CD14-positive monocyte (primary cell): ENCODE measurements at regions not wholly inside any gene's neighbourhood (a gene's known extent, or its start where the extent isn't known, plus 50 kb on each side); places are given as distances from the start of the nearest gene placed in this dataset.

ENCODE experiments used
- DNase-seq, 3 donors: peaks; one replicate each; pipeline ENCODE4 v3.0.0-alpha.2; 2011 to 2022
- H2AFZ ChIP-seq: 2 replicates; pipeline ENCODE4 v1.6.0; 2012; ENCODE audit warnings: mild to moderate bottlenecking, low read depth, low read length, inconsistent platforms; ENCODE audit not compliant: insufficient read depth, poor library complexity, severe bottlenecking
- H3K27ac ChIP-seq, 2 donors: 1 replicate in 1 of 2; 2 replicates in 1 of 2; pipeline ENCODE4 v1.5.1; 2012 to 2013; ENCODE audit warnings: low read length in 2 of 2, control low read depth in 1 of 2, inconsistent platforms in 1 of 2, low read depth in 1 of 2, mild to moderate bottlenecking in 1 of 2
- H3K27me3 ChIP-seq, 2 donors: one replicate each; pipeline versions ENCODE4 v1.6.0 to v1.6.1; 2011 to 2013; ENCODE audit warnings: low read length in 2 of 2; ENCODE audit not compliant: control insufficient read depth in 2 of 2, insufficient read depth in 2 of 2
- H3K36me3 ChIP-seq, 2 donors: replicated peaks in 1 of 2; 1 replicate in 1 of 2; 2 replicates in 1 of 2; pipeline versions ENCODE4 v1.5.1 to v1.6.1; 2012 to 2013; ENCODE audit warnings: low read length in 2 of 2, control low read depth in 1 of 2, inconsistent platforms in 1 of 2, mild to moderate bottlenecking in 1 of 2; ENCODE audit not compliant: insufficient read depth in 2 of 2, control insufficient read depth in 1 of 2
- H3K4me1 ChIP-seq, 2 donors: 1 replicate in 1 of 2; 2 replicates in 1 of 2; pipeline versions ENCODE4 v1.5.1 to v1.6.1; 2012 to 2013; ENCODE audit warnings: low read length in 2 of 2, control low read depth in 1 of 2, inconsistent platforms in 1 of 2, mild to moderate bottlenecking in 1 of 2, moderate library complexity in 1 of 2; ENCODE audit not compliant: insufficient read depth in 2 of 2, control insufficient read depth in 1 of 2
- H3K4me2 ChIP-seq: replicated peaks from 2 replicates; pipeline ENCODE3; 2012; ENCODE audit warnings: low read length, moderate library complexity, mild to moderate bottlenecking; ENCODE audit not compliant: poor library complexity, severe bottlenecking; ENCODE audit errors: extremely low read depth
- H3K4me3 ChIP-seq, 3 experiments: fragments of 200-600 bp in 1 of 3; sonication (generic) in 1 of 3; replicated peaks in 1 of 3; 1 replicate in 2 of 3; 2 replicates in 1 of 3; pipeline ENCODE4 v1.5.1; 2011 to 2013; ENCODE audit warnings: low read length in 3 of 3, mild to moderate bottlenecking in 3 of 3, control low read depth in 2 of 3, low read depth in 2 of 3, inconsistent platforms in 1 of 3, moderate library complexity in 1 of 3
- H3K79me2 ChIP-seq: 2 replicates; pipeline ENCODE4 v1.6.0; 2012; ENCODE audit warnings: mild to moderate bottlenecking, control low read depth, inconsistent platforms, low read length, moderate library complexity; ENCODE audit not compliant: insufficient read depth
- H3K9ac ChIP-seq: 2 replicates; pipeline ENCODE4 v1.6.0; 2017; ENCODE audit warnings: low read length, mild to moderate bottlenecking; ENCODE audit not compliant: insufficient read depth, poor library complexity, severe bottlenecking
- H3K9me3 ChIP-seq, 2 donors: replicated peaks in 1 of 2; 1 replicate in 1 of 2; 2 replicates in 1 of 2; pipeline versions ENCODE4 v1.5.1 to v1.6.1; 2012 to 2013; ENCODE audit warnings: low read length in 2 of 2, control low read depth in 1 of 2; ENCODE audit not compliant: control insufficient read depth in 1 of 2, insufficient read depth in 1 of 2
- H4K20me1 ChIP-seq: 2 replicates; pipeline ENCODE4 v1.6.0; 2012; ENCODE audit warnings: mild to moderate bottlenecking, low read length, control low read depth, moderate library complexity; ENCODE audit not compliant: insufficient read depth
- H3K27ac Mint-ChIP-seq, 7 donors: one replicate each; pipeline ENCODE4 v1.8.0; 2020; ENCODE audit warnings: mild to moderate bottlenecking in 7 of 7, mixed read lengths in 7 of 7, moderate library complexity in 6 of 7, inconsistent platforms in 2 of 7
- H3K27me3 Mint-ChIP-seq, 3 donors: one replicate each; pipeline ENCODE4 v1.8.0; 2021 to 2022; ENCODE audit warnings: low read depth in 3 of 3, mild to moderate bottlenecking in 3 of 3, mixed read lengths in 3 of 3, moderate library complexity in 3 of 3, inconsistent platforms in 1 of 3
- H3K36me3 Mint-ChIP-seq, 2 donors: one replicate each; pipeline ENCODE4 v1.8.0; 2020; ENCODE audit warnings: mixed read lengths in 2 of 2, inconsistent platforms in 1 of 2, mild to moderate bottlenecking in 1 of 2
- H3K4me1 Mint-ChIP-seq: one replicate; pipeline ENCODE4 v1.8.0; 2020; ENCODE audit warnings: mild to moderate bottlenecking, mixed read lengths
- H3K4me3 Mint-ChIP-seq, 2 donors: one replicate each; pipeline ENCODE4 v1.8.0; 2020; ENCODE audit warnings: mild to moderate bottlenecking in 2 of 2, mixed read lengths in 2 of 2, moderate library complexity in 1 of 2
- H3K9me3 Mint-ChIP-seq, 7 donors: one replicate each; pipeline ENCODE4 v1.8.0; 2020 to 2022; ENCODE audit warnings: mixed read lengths in 7 of 7, mild to moderate bottlenecking in 6 of 7, moderate library complexity in 6 of 7, inconsistent platforms in 2 of 7
- WGBS: methylation state at CpG from one replicate; pipeline ENCODE4 v1.1.5; 2013; ENCODE audit warnings: missing lambda C conversion rate; ENCODE audit not compliant: insufficient coverage; 5-methylcytosine and 5-hydroxymethylcytosine counted together
- intact Hi-C, 2 donors: fragments of 100-400 bp; cut with micrococcal nuclease; formaldehyde crosslinking; loops; one replicate each; pipeline versions ENCODE4 v1.15.0 to v1.15.1; 2023
- TF ChIP-seq, protein P1 (sequence below): fragments of 200-600 bp; IDR thresholded peaks from one replicate; pipeline ENCODE4 v1.8.0; 2022; ENCODE audit warnings: antibody characterized with exemption, mild to moderate bottlenecking

DNA sequence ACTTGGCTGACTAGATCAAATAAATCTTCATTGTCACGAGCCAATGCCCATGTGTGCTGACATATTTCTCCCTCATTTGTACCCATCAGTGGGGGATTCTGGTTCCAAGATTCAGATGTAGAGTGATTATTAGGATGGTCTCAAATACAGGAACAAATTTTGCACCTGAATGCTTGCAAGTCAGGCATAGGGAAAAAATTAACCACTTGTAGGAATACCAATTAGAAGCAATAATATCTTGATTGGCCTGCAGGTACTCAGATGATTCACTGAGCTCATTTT lies 69.5 kb downstream of the DMAC1 start:
- H3K36me3 ChIP-seq: no peaks in the 10 kb centered on the region

DNA sequence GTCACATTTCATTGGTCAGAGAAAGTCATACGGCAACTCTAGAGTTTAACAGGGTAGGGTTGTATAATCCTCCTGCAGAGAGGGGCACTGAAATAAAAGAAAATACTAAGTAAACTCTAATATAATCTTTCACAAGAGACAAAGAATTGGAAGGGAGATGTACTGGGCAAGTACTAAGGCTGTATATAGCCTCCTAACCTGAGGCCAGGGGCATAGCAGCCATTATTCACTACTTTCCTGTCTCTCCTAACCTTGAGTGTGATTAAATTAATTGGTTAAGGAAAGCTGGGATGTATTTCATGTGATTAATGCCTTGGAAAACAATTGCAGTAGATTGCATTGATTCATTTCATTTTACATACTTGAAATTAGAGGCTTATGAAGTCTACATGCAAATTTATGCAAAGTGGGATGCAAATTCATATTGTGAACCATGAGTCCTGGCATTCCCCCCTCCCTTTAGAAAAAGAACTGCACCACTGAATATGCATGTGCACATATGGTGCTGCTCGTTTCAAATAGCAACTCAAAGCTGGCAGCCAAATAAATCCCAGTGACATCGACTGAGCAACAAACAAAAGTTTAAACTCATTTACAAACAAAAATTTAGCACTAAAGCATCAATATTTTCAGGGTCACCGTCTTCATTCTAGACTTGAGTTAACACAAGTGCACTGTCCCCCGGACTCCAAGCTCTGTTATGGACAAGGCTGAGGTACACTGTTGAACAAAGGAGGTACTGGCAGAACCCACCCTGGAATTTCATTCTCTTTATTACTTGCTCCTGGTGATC lies 70.0 kb downstream of the DMAC1 start:
- Histone ChIP-seq H3K4me3 (no peak overlapping the region), H3K4me2 (no peak overlapping the region), H3K36me3 (no peaks in the 10 kb centered on the region), H3K27me3 (no peaks in the 10 kb centered on the region), H3K27ac (no peak overlapping the region), H3K79me2 (no peaks in the 10 kb centered on the region), H4K20me1 (no peaks in the 10 kb centered on the region), H3K9ac (no peak overlapping the region), H3K4me1 (no peaks in the 10 kb centered on the region), H3K9me3 (no peaks in the 10 kb centered on the region), H2AFZ (no peak overlapping the region)
- intact Hi-C loops: no loop called here
- H3K4me1 Mint-ChIP-seq: no peaks in the 10 kb centered on the region
- TF ChIP-seq, protein P1, sequence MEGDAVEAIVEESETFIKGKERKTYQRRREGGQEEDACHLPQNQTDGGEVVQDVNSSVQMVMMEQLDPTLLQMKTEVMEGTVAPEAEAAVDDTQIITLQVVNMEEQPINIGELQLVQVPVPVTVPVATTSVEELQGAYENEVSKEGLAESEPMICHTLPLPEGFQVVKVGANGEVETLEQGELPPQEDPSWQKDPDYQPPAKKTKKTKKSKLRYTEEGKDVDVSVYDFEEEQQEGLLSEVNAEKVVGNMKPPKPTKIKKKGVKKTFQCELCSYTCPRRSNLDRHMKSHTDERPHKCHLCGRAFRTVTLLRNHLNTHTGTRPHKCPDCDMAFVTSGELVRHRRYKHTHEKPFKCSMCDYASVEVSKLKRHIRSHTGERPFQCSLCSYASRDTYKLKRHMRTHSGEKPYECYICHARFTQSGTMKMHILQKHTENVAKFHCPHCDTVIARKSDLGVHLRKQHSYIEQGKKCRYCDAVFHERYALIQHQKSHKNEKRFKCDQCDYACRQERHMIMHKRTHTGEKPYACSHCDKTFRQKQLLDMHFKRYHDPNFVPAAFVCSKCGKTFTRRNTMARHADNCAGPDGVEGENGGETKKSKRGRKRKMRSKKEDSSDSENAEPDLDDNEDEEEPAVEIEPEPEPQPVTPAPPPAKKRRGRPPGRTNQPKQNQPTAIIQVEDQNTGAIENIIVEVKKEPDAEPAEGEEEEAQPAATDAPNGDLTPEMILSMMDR: no peak
- peaks cover 0 to 2% (median 1%) of the 10 kb centered on the region in 3 donors for H3K27me3 Mint-ChIP-seq
- no peak overlapping the region for H3K4me3 Mint-ChIP-seq
- peaks cover 0 to 2% (median 0%) of the 10 kb centered on the region in 7 donors for H3K9me3 Mint-ChIP-seq
- WGBS: 94% methylated on average over 2 of the region's 5 CpGs
- no peaks in the 10 kb centered on the region for H3K36me3 Mint-ChIP-seq
- no peak for DNase-seq
- H3K27ac Mint-ChIP-seq: peak overlapping the region in 1 of 7 donors; percentile 5

More for the DNA sequence above, 69.5 kb downstream of the DMAC1 start:
- no peaks in the 10 kb centered on the region for H3K79me2 ChIP-seq
- H4K20me1 ChIP-seq: no peaks in the 10 kb centered on the region
- H3K9ac ChIP-seq: no peak overlapping the region
- H3K4me3 ChIP-seq: no peak overlapping the region
- Mint-ChIP-seq H3K27me3 (peaks cover 0 to 2% (median 0%) of the 10 kb centered on the region in 3 donors), H3K27ac (no peak overlapping the region), H3K4me3 (no peak overlapping the region), H3K4me1 (no peaks in the 10 kb centered on the region), H3K9me3 (peaks cover 0 to 2% (median 0%) of the 10 kb centered on the region in 7 donors), H3K36me3 (no peaks in the 10 kb centered on the region)
- H3K27me3 ChIP-seq: no peaks in the 10 kb centered on the region
- DNase-seq: no peak
- no peak overlapping the region for H3K4me2 ChIP-seq
- no peaks in the 10 kb centered on the region for H3K9me3 ChIP-seq
- no peak overlapping the region for H2AFZ ChIP-seq
- no peaks in the 10 kb centered on the region for H3K4me1 ChIP-seq
- no peak overlapping the region for H3K27ac ChIP-seq
- intact Hi-C loops: no loop called here
- TF ChIP-seq, protein P1: no peak
- WGBS: no CpG with 5 or more reads among the region's 1 CpG
